H1 (cell line): ENCODE measurements at regions not wholly inside any gene's neighbourhood (a gene's known extent, or its start where the extent isn't known, plus 50 kb on each side); places are given as distances from the start of the nearest gene placed in this dataset.

ENCODE experiments used
- CTCF ChIA-PET: fragments of 300-600 bp; sonication (Branson Sonifier 250); formaldehyde crosslinking; loops from one replicate; lab custom pipeline; 2021; ENCODE audit not compliant: partially characterized antibody; lab: Charles Lee
- POLR2A ChIA-PET: fragments of 300-600 bp; sonication (Branson Sonifier 250); formaldehyde crosslinking; loops from one replicate; lab custom pipeline; 2021; ENCODE audit warnings: inconsistent platforms; ENCODE audit not compliant: partially characterized antibody; lab: Charles Lee
- DNase-seq, 2 experiments: peaks; one replicate each; pipeline versions ENCODE4 v3.0.0 to v3.0.0-alpha.2; 2010 to 2022; ENCODE audit warnings: low spot score in 2 of 2, low read depth in 1 of 2, mixed read lengths in 1 of 2
- FAIRE-seq: peaks from 2 replicates; lab custom pipeline; 2011; peaks lifted over from hg19 to GRCh38; lab: Jason Lieb, UNC
- H2AFZ ChIP-seq: 2 replicates; pipeline ENCODE4 v1.8.1; 2012; ENCODE audit warnings: low read length, inconsistent platforms
- H2AK5ac ChIP-seq: 2 replicates; pipeline ENCODE4 v1.6.1; 2013; ENCODE audit warnings: low read depth, low read length
- H2BK120ac ChIP-seq: replicated peaks from 2 replicates; pipeline ENCODE3; 2013; ENCODE audit warnings: low read depth, low read length, inconsistent platforms
- H2BK12ac ChIP-seq: 2 replicates; pipeline ENCODE4 v1.6.1; 2013; ENCODE audit warnings: low read depth, low read length
- H2BK15ac ChIP-seq: 2 replicates; pipeline ENCODE4 v1.6.1; 2013; ENCODE audit warnings: low read length
- H2BK20ac ChIP-seq: 2 replicates; pipeline ENCODE4 v1.6.1; 2013; ENCODE audit warnings: low read length
- H2BK5ac ChIP-seq: 2 replicates; pipeline ENCODE4 v1.6.1; 2013; ENCODE audit warnings: low read depth, low read length
- H3K14ac ChIP-seq: 2 replicates; pipeline ENCODE4 v1.6.1; 2013; ENCODE audit warnings: inconsistent platforms; ENCODE audit not compliant: insufficient read length
- H3K18ac ChIP-seq: 2 replicates; pipeline ENCODE4 v1.6.1; 2013; ENCODE audit warnings: low read length; ENCODE audit errors: extremely low read depth
- H3K23ac ChIP-seq: 2 replicates; pipeline ENCODE4 v1.6.1; 2013; ENCODE audit warnings: inconsistent platforms; ENCODE audit not compliant: insufficient read length
- H3K23me2 ChIP-seq: 2 replicates; pipeline ENCODE4 v1.6.1; 2013; ENCODE audit warnings: low read depth, low read length
- H3K27ac ChIP-seq: 2 replicates; pipeline ENCODE4 v1.6.1; 2011; ENCODE audit warnings: low read depth, low read length, inconsistent platforms
- H3K27me3 ChIP-seq, 4 experiments: replicated peaks in 1 of 4; 1 replicate in 1 of 4; 2 replicates in 3 of 4; pipeline versions ENCODE4 v1.6.1 to v1.8.1; 2011 to 2013; ENCODE audit warnings: low read length in 3 of 4, mild to moderate bottlenecking in 3 of 4, inconsistent platforms in 2 of 4, mixed read lengths in 2 of 4, moderate library complexity in 1 of 4; ENCODE audit not compliant: control insufficient read depth in 3 of 4, insufficient read depth in 3 of 4; ENCODE audit errors: extremely low read depth in 1 of 4
- H3K36me3 ChIP-seq, 4 experiments: 2 replicates each; pipeline versions ENCODE4 v1.6.1 to v1.8.1; 2011 to 2013; ENCODE audit warnings: mild to moderate bottlenecking in 4 of 4, low read length in 3 of 4, moderate library complexity in 2 of 4, control low read depth in 1 of 4, inconsistent platforms in 1 of 4; ENCODE audit not compliant: insufficient read depth in 4 of 4, control insufficient read depth in 2 of 4
- H3K4ac ChIP-seq: replicated peaks from 2 replicates; pipeline ENCODE3; 2013; ENCODE audit warnings: low read length, low read depth, mixed read lengths, inconsistent platforms; ENCODE audit not compliant: insufficient read length
- H3K4me1 ChIP-seq, 4 experiments: replicated peaks in 1 of 4; 1 replicate in 1 of 4; 2 replicates in 3 of 4; pipeline versions ENCODE4 v1.6.1 to v1.8.1; 2011 to 2013; ENCODE audit warnings: low read length in 3 of 4, inconsistent platforms in 2 of 4, mixed read lengths in 1 of 4; ENCODE audit not compliant: insufficient read depth in 4 of 4, control insufficient read depth in 3 of 4
- H3K4me2 ChIP-seq, 2 experiments: 2 replicates each; pipeline versions ENCODE4 v1.6.1 to v1.8.1; 2011 to 2013; ENCODE audit warnings: low read depth in 2 of 2, low read length in 2 of 2, control low read depth in 1 of 2, inconsistent platforms in 1 of 2, mild to moderate bottlenecking in 1 of 2; ENCODE audit not compliant: insufficient read depth in 1 of 2
- H3K4me3 ChIP-seq, 4 experiments: fragments of 200-600, 300-600 bp in 1 of 4; sonication (generic), shearing (Covaris generic), sonication (Bioruptor Twin) in 1 of 4; 2 replicates each; pipeline versions ENCODE4 v1.5.1 to v1.8.1; 2011 to 2016; ENCODE audit warnings: low read length in 4 of 4, low read depth in 3 of 4, control low read depth in 2 of 4, inconsistent platforms in 2 of 4, mild to moderate bottlenecking in 2 of 4, mixed read lengths in 1 of 4, moderate library complexity in 1 of 4; ENCODE audit not compliant: insufficient read depth in 2 of 4; ENCODE audit errors: extremely low read depth in 1 of 4
- H3K56ac ChIP-seq: replicated peaks from 2 replicates; pipeline ENCODE3; 2013; ENCODE audit warnings: low read depth, mild to moderate bottlenecking, mixed read lengths, low read length, inconsistent platforms; ENCODE audit not compliant: insufficient read length
- H3K79me1 ChIP-seq: 2 replicates; pipeline ENCODE4 v1.6.1; 2013; ENCODE audit warnings: low read depth, low read length, control low read depth
- H3K79me2 ChIP-seq, 2 experiments: 2 replicates each; pipeline versions ENCODE4 v1.6.1 to v1.8.1; 2012 to 2013; ENCODE audit warnings: low read length in 2 of 2, mild to moderate bottlenecking in 2 of 2, inconsistent platforms in 1 of 2; ENCODE audit not compliant: insufficient read depth in 2 of 2, control insufficient read depth in 1 of 2
- H3K9ac ChIP-seq, 4 experiments: replicated peaks in 1 of 4; 1 replicate in 1 of 4; 2 replicates in 3 of 4; pipeline versions ENCODE4 v1.6.1 to v1.8.1; 2011 to 2013; ENCODE audit warnings: low read depth in 3 of 4, low read length in 3 of 4, control low read depth in 2 of 4, mild to moderate bottlenecking in 2 of 4, moderate library complexity in 2 of 4, inconsistent platforms in 1 of 4; ENCODE audit errors: extremely low read depth in 1 of 4
- H3K9me3 ChIP-seq, 2 experiments: 2 replicates each; pipeline versions ENCODE4 v1.6.1 to v1.8.1; 2012 to 2013; ENCODE audit warnings: mild to moderate bottlenecking in 2 of 2, moderate library complexity in 2 of 2, control low read depth in 1 of 2, inconsistent platforms in 1 of 2, low read depth in 1 of 2, low read length in 1 of 2, mixed read lengths in 1 of 2; ENCODE audit not compliant: insufficient read depth in 2 of 2
- H4K20me1 ChIP-seq, 2 experiments: replicated peaks in 1 of 2; 2 replicates each; pipeline versions ENCODE3 to v1.8.1; 2011 to 2013; ENCODE audit warnings: inconsistent platforms in 2 of 2, low read length in 2 of 2, mild to moderate bottlenecking in 1 of 2; ENCODE audit not compliant: insufficient read depth in 2 of 2, control insufficient read depth in 1 of 2
- H4K5ac ChIP-seq: 2 replicates; pipeline ENCODE4 v1.6.1; 2013; ENCODE audit warnings: low read length, low read depth, mixed read lengths, inconsistent platforms; ENCODE audit not compliant: insufficient read length
- H4K8ac ChIP-seq: 2 replicates; pipeline ENCODE4 v1.8.0; 2013; ENCODE audit warnings: mild to moderate bottlenecking, moderate library complexity, low read length, inconsistent platforms; ENCODE audit not compliant: insufficient read depth; ENCODE audit errors: extremely low read depth
- H4K91ac ChIP-seq: replicated peaks from 2 replicates; pipeline ENCODE3; 2013; ENCODE audit warnings: low read length, mixed read lengths, inconsistent platforms; ENCODE audit not compliant: insufficient read length
- RAD21 ChIP-seq, 2 experiments: IDR thresholded peaks in 1 of 2; conservative IDR thresholded peaks in 1 of 2; 2 replicates each; pipeline ENCODE4 v1.6.1; 2011; ENCODE audit warnings: low read depth in 2 of 2, low read length in 2 of 2, improper control_type of control experiment in 1 of 2, inconsistent platforms in 1 of 2, mild to moderate bottlenecking in 1 of 2, moderate library complexity in 1 of 2
- SP2 ChIP-seq: IDR thresholded peaks from 2 replicates; pipeline ENCODE4 v1.6.1; 2012; ENCODE audit warnings: mild to moderate bottlenecking, low read length, inconsistent platforms
- ZNF274 ChIP-seq: IDR thresholded peaks from 2 replicates; pipeline ENCODE4 v1.7.0; 2012; ENCODE audit warnings: low read length, borderline replicate concordance; ENCODE audit errors: extremely low read depth
- WGBS, 2 experiments: shearing (Covaris generic) in 1 of 2; methylation state at CpG; one replicate each; pipeline versions ENCODE4 v1.1.6 to v1.1.7; 2013 to 2015; ENCODE audit warnings: low lambda C conversion rate in 2 of 2, mixed read lengths in 2 of 2, inconsistent platforms in 1 of 2, low coverage in 1 of 2, missing lambda C conversion rate in 1 of 2; ENCODE audit not compliant: insufficient replicate concordance in 2 of 2, insufficient coverage in 1 of 2, insufficient read length in 1 of 2; ENCODE audit errors: extremely low coverage in 1 of 2, missing lambda C conversion rate in 1 of 2; 5-methylcytosine and 5-hydroxymethylcytosine counted together

DNA sequence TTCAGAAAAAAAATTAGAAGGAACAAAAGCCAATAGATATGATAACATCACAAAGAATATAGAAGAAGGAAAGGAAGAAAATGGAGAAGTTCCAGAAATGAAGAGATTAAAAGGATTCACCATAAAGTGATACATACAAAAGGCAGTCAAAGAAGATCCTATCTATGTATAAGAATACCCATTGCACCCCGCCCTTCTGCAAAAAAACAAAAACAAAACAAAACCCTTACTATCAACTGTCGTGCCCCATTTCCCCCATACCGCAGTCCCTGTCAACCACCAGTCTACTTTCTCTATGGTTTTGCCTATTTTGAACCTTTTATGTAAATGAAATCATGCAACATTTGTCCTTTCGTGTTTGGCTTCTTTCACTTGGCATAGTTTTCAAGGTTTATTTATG is 385.6 kb downstream of the PRDM5 start:
- ChIA-PET CTCF (interaction anchor here (2.4 kb wide), 1 partner anchor 24 kb away, joined by 6 read pairs; no protein-coding TSS in a partner anchor), POLR2A (no interaction called here)
- 88% methylated on average over 4 of the region's 4 CpGs; no CpG with 5 or more reads in 1 of the 2 experiments for WGBS, 2 experiments
- Histone ChIP-seq H3K23me2 (no peaks in the 10 kb centered on the region), H4K8ac (no peak overlapping the region), H3K4me2 (no peak overlapping the region), H3K4ac (no peak overlapping the region), H2AK5ac (no peak overlapping the region), H3K27me3 (no peaks in the 10 kb centered on the region), H2BK20ac (no peak overlapping the region), H2BK5ac (no peak overlapping the region), H3K36me3 (no peaks in the 10 kb centered on the region), H4K5ac (no peak overlapping the region), H2BK12ac (no peak overlapping the region), H3K4me3 (no peak overlapping the region), H4K91ac (no peak overlapping the region), H4K20me1 (no peaks in the 10 kb centered on the region), H3K4me1 (no peaks in the 10 kb centered on the region), H3K14ac (no peak overlapping the region), H3K23ac (no peak overlapping the region), H3K79me2 (no peaks in the 10 kb centered on the region), H3K18ac (no peak overlapping the region), H2AFZ (no peak overlapping the region), H3K56ac (no peak overlapping the region), H3K9me3 (no peaks in the 10 kb centered on the region), H3K27ac (no peak overlapping the region), H2BK120ac (no peak overlapping the region), H2BK15ac (no peak overlapping the region), H3K9ac (no peak overlapping the region), H3K79me1 (no peaks in the 10 kb centered on the region)
- no peak for FAIRE-seq
- TF ChIP-seq ZNF274 (no peak), RAD21 (IDR thresholded peaks at IDR 0.05 in 1 of 2, conservative IDR thresholded peaks at IDR 0.05 in 1 of 2; ENCODE audit: low read depth in 2 of 2, low read length in 2 of 2) (no peak), SP2 (no peak)
- no peak for DNase-seq
